Fibroblast of skin of left quadriceps (primary cell): ENCODE measurements at regions not wholly inside any gene's neighbourhood (a gene's known extent, or its start where the extent isn't known, plus 50 kb on each side); places are given as distances from the start of the nearest gene placed in this dataset.
"Not testable (repeated sequence)": the region's sequence is repeated elsewhere in the genome, so short reads cannot be mapped to it uniquely, and the experiment has no call there.

ENCODE experiments used
- DNase-seq, 2 experiments: peaks; one replicate each; pipeline ENCODE4 v3.0.0-alpha.2; 2013; ENCODE audit warnings: low read depth in 2 of 2

- no peak for DNase-seq
Measured at GRCh38 chr1:91098299-91098906, 76.6 kb upstream of the ZNF644 start.

GRCh38 chr1:91095321-91095720 is 73.5 kb upstream of the ZNF644 start:
- not testable (repeated sequence) for DNase-seq

- no peak for DNase-seq
Measured at GRCh38 chr1:91092503-91092902, 70.7 kb upstream of the ZNF644 start.

GRCh38 chr1:91091812-91092211 is 70.0 kb upstream of the ZNF644 start:
- no peak for DNase-seq

DNA sequence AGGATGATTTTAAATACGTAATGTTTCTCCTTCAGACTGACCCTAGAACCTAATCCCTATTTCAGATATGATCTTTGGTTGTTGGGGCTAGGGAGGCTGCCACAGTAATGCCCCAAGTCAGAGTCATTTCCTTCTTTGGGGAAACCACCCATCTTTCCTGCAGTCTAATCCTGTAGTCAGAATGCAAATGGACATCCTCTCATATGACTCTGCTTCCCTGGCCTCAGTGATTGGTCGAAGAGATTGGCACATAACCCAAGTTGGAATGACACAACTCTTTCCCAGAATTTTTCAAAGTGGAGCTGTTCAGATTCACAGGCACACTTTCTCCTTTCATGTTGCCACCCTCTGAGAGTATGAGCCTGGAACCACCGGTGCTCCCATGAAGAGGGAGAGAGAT is 58.8 kb upstream of the ZNF644 start:
- DNase-seq = no peak

- DNase-seq = no peak
Measured at GRCh38 chr1:91078859-91079258, 57.0 kb upstream of the ZNF644 start.

- DNase-seq = no peak
Measured at GRCh38 chr1:91076834-91077233, 55.0 kb upstream of the ZNF644 start.

DNA sequence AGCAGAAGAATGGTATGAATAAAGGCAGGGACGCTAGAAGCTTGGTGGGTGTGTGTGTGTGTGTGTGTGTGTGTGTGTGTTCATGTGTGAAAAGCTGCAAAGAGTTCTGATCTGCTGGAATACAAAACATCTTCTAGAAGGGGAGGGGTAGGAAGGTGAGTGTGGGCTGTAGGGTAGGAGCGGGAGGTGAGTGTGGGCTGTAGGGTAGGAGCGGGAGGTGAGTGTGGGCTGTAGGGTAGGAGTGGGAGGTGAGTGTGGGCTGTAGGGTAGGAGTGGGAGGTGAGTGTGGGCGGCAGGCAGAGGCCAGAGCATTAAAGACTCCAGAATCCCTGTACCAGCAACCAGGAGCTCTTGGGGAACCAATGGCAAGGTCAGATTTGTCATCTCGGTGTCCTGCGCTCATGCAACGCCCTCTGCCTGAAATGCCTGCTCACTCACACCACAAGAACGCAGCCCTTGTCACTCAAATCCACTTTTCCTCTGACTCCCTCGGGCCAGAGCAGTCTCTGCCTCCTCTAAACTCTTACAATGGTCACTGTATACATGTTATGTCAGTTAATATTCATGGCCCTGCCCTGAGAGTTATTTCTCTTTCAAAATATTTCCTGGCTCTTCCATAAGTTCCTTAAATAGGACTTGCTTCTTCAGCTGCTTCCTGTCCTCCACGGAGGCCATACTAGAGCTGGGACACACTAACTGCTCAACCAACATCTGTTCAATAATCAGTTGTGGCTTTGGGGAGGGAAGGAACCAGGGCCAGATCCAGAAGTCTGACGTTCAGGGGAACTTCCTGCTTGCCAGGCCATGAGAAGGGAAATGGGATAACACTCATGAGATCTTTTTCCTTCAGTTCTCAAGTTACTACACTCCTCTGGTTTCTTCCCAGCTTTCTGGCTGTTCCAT is 53.6 kb upstream of the ZNF644 start:
- no peak for DNase-seq

DNA sequence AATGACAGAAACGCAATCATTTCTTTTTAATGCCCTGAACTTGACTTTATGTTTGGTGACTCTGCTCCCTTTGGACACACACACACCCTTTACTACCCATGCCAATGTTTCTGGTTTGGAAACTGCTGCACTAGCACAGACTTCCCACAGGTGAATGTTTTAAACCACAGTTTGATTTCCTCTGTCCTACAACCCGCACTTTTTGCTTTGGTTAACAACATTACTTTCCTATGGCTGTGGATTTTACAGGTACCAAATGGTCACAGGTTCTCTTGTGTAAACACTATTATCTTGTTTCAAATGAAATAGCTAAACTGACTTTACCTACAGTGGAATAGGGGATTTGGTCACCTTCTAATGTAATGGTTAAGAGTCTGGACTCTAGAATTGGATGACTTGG is 51.5 kb upstream of the ZNF644 start:
- no peak for DNase-seq

- no peak for DNase-seq
Measured at GRCh38 chr1:91071838-91072237, 50.0 kb upstream of the ZNF644 start.
